ENCODE measurements at regions not wholly inside any gene's neighbourhood (a gene's known extent, or its start where the extent isn't known, plus 50 kb on each side); places are given as distances from the start of the nearest gene placed in this dataset.
"Not testable (repeated sequence)": the region's sequence is repeated elsewhere in the genome, so short reads cannot be mapped to it uniquely, and the experiment has no call there.

- 41 to 59% methylated on average over 3 to 4 of the region's 4 CpGs for WGBS, 2 experiments
- no peaks in the 10 kb centered on the region for H3K9me3 ChIP-seq (ENCODE audit: control insufficient read depth, low read length)
- H3K27ac ChIP-seq (ENCODE audit: insufficient read depth, low read depth, low read length, poor library complexity, severe bottlenecking): no peak overlapping the region
- no peaks in the 10 kb centered on the region for H3K27me3 ChIP-seq (ENCODE audit: control insufficient read depth, insufficient read depth, low read length, poor library complexity, severe bottlenecking)
- H3K4me3 ChIP-seq (ENCODE audit: insufficient read depth, low read depth, low read length): no peak overlapping the region
- H3K4me1 ChIP-seq (ENCODE audit: control insufficient read depth, insufficient read depth, low read length): no peaks in the 10 kb centered on the region
- no peaks in the 10 kb centered on the region for H3K36me3 ChIP-seq (ENCODE audit: control insufficient read depth, insufficient read depth, low read length)
Measured at GRCh38 chr7:94133460-94133859, 129.3 kb upstream of the BET1 start.

GRCh38 chr7:94135180-94135579 lies 131.0 kb upstream of the BET1 start:
- H3K27me3 ChIP-seq (ENCODE audit: control insufficient read depth, insufficient read depth, low read length, poor library complexity, severe bottlenecking): no peaks in the 10 kb centered on the region
- no peaks in the 10 kb centered on the region for H3K4me1 ChIP-seq (ENCODE audit: control insufficient read depth, insufficient read depth, low read length)
- WGBS, 2 experiments: 100% methylated on average over 1 of the region's 1 CpG; no CpG with 5 or more reads in 1 of the 2 experiments
- H3K9me3 ChIP-seq (ENCODE audit: control insufficient read depth, low read length): no peaks in the 10 kb centered on the region
- H3K36me3 ChIP-seq (ENCODE audit: control insufficient read depth, insufficient read depth, low read length): no peaks in the 10 kb centered on the region
- H3K27ac ChIP-seq (ENCODE audit: insufficient read depth, low read depth, low read length, poor library complexity, severe bottlenecking): no peak overlapping the region
- no peak overlapping the region for H3K4me3 ChIP-seq (ENCODE audit: insufficient read depth, low read depth, low read length)

- 82 to 96% methylated on average over 2 of the region's 2 CpGs for WGBS, 2 experiments
- no peaks in the 10 kb centered on the region for H3K4me1 ChIP-seq (ENCODE audit: control insufficient read depth, insufficient read depth, low read length)
- no peak overlapping the region for H3K27ac ChIP-seq (ENCODE audit: insufficient read depth, low read depth, low read length, poor library complexity, severe bottlenecking)
- no peaks in the 10 kb centered on the region for H3K9me3 ChIP-seq (ENCODE audit: control insufficient read depth, low read length)
- no peak overlapping the region for H3K4me3 ChIP-seq (ENCODE audit: insufficient read depth, low read depth, low read length)
- H3K27me3 ChIP-seq (ENCODE audit: control insufficient read depth, insufficient read depth, low read length, poor library complexity, severe bottlenecking): no peaks in the 10 kb centered on the region
- no peaks in the 10 kb centered on the region for H3K36me3 ChIP-seq (ENCODE audit: control insufficient read depth, insufficient read depth, low read length)
Measured at GRCh38 chr7:94142281-94142680, 138.1 kb upstream of the BET1 start.

GRCh38 chr7:94145602-94146001 lies 141.4 kb upstream of the BET1 start:
- H3K27me3 ChIP-seq (ENCODE audit: control insufficient read depth, insufficient read depth, low read length, poor library complexity, severe bottlenecking): no peaks in the 10 kb centered on the region
- 97 to 100% methylated on average over 2 of the region's 2 CpGs for WGBS, 2 experiments
- H3K27ac ChIP-seq (ENCODE audit: insufficient read depth, low read depth, low read length, poor library complexity, severe bottlenecking): no peak overlapping the region

GRCh38 chr7:94146408-94146807 lies 142.3 kb upstream of the BET1 start:
- Histone ChIP-seq H3K27me3 (ENCODE audit: control insufficient read depth, insufficient read depth, low read length, poor library complexity, severe bottlenecking) (no peaks in the 10 kb centered on the region), H3K36me3 (ENCODE audit: control insufficient read depth, insufficient read depth, low read length) (no peaks in the 10 kb centered on the region), H3K27ac (ENCODE audit: insufficient read depth, low read depth, low read length, poor library complexity, severe bottlenecking) (no peak overlapping the region), H3K4me1 (ENCODE audit: control insufficient read depth, insufficient read depth, low read length) (no peaks in the 10 kb centered on the region), H3K9me3 (ENCODE audit: control insufficient read depth, low read length) (no peaks in the 10 kb centered on the region), H3K4me3 (ENCODE audit: insufficient read depth, low read depth, low read length) (no peak overlapping the region)
- WGBS, 2 experiments: 89 to 90% methylated on average over 6 of the region's 6 CpGs

More at GRCh38 chr7:94145602-94146001, 141.4 kb upstream of the BET1 start:
- Histone ChIP-seq H3K36me3 (ENCODE audit: control insufficient read depth, insufficient read depth, low read length) (no peaks in the 10 kb centered on the region), H3K4me1 (ENCODE audit: control insufficient read depth, insufficient read depth, low read length) (no peaks in the 10 kb centered on the region), H3K4me3 (ENCODE audit: insufficient read depth, low read depth, low read length) (no peak overlapping the region), H3K9me3 (ENCODE audit: control insufficient read depth, low read length) (no peaks in the 10 kb centered on the region)

GRCh38 chr7:94149789-94150545 lies 145.8 kb upstream of the BET1 start:
- Histone ChIP-seq H3K36me3 (ENCODE audit: control insufficient read depth, insufficient read depth, low read length) (no peaks in the 10 kb centered on the region), H3K9me3 (ENCODE audit: control insufficient read depth, low read length) (no peaks in the 10 kb centered on the region), H3K27ac (ENCODE audit: insufficient read depth, low read depth, low read length, poor library complexity, severe bottlenecking) (no peak overlapping the region), H3K4me3 (ENCODE audit: insufficient read depth, low read depth, low read length) (no peak overlapping the region), H3K4me1 (ENCODE audit: control insufficient read depth, insufficient read depth, low read length) (no peaks in the 10 kb centered on the region), H3K27me3 (ENCODE audit: control insufficient read depth, insufficient read depth, low read length, poor library complexity, severe bottlenecking) (no peaks in the 10 kb centered on the region)
- 93 to 96% methylated on average over 5 of the region's 5 CpGs for WGBS, 2 experiments

- Histone ChIP-seq H3K9me3 (ENCODE audit: control insufficient read depth, low read length) (no peaks in the 10 kb centered on the region), H3K36me3 (ENCODE audit: control insufficient read depth, insufficient read depth, low read length) (no peaks in the 10 kb centered on the region), H3K27me3 (ENCODE audit: control insufficient read depth, insufficient read depth, low read length, poor library complexity, severe bottlenecking) (no peaks in the 10 kb centered on the region), H3K4me1 (ENCODE audit: control insufficient read depth, insufficient read depth, low read length) (no peaks in the 10 kb centered on the region), H3K4me3 (ENCODE audit: insufficient read depth, low read depth, low read length) (no peak overlapping the region), H3K27ac (ENCODE audit: insufficient read depth, low read depth, low read length, poor library complexity, severe bottlenecking) (no peak overlapping the region)
Measured at GRCh38 chr7:94154182-94154581, 150.0 kb upstream of the BET1 start.

GRCh38 chr7:94154858-94155257 lies 150.7 kb upstream of the BET1 start:
- Histone ChIP-seq H3K4me3 (ENCODE audit: insufficient read depth, low read depth, low read length) (no peak overlapping the region), H3K4me1 (ENCODE audit: control insufficient read depth, insufficient read depth, low read length) (no peaks in the 10 kb centered on the region), H3K9me3 (ENCODE audit: control insufficient read depth, low read length) (no peaks in the 10 kb centered on the region), H3K27ac (ENCODE audit: insufficient read depth, low read depth, low read length, poor library complexity, severe bottlenecking) (no peak overlapping the region), H3K36me3 (ENCODE audit: control insufficient read depth, insufficient read depth, low read length) (no peaks in the 10 kb centered on the region), H3K27me3 (ENCODE audit: control insufficient read depth, insufficient read depth, low read length, poor library complexity, severe bottlenecking) (no peaks in the 10 kb centered on the region)
- 59 to 70% methylated on average over 3 of the region's 3 CpGs for WGBS, 2 experiments

GRCh38 chr7:94157659-94158306 lies 153.6 kb upstream of the BET1 start:
- not testable (repeated sequence) for H3K4me3 ChIP-seq (ENCODE audit: insufficient read depth, low read depth, low read length); H3K36me3 ChIP-seq (ENCODE audit: control insufficient read depth, insufficient read depth, low read length)
- WGBS, 2 experiments: 82% methylated on average over 5 of the region's 5 CpGs

GRCh38 chr7:94160719-94161435 lies 156.7 kb upstream of the BET1 start:
- Histone ChIP-seq H3K27ac (ENCODE audit: insufficient read depth, low read depth, low read length, poor library complexity, severe bottlenecking) (no peak overlapping the region), H3K27me3 (ENCODE audit: control insufficient read depth, insufficient read depth, low read length, poor library complexity, severe bottlenecking) (no peaks in the 10 kb centered on the region), H3K36me3 (ENCODE audit: control insufficient read depth, insufficient read depth, low read length) (no peaks in the 10 kb centered on the region), H3K4me3 (ENCODE audit: insufficient read depth, low read depth, low read length) (no peak overlapping the region), H3K9me3 (ENCODE audit: control insufficient read depth, low read length) (no peaks in the 10 kb centered on the region), H3K4me1 (ENCODE audit: control insufficient read depth, insufficient read depth, low read length) (no peaks in the 10 kb centered on the region)
- 86 to 92% methylated on average over 3 of the region's 3 CpGs for WGBS, 2 experiments

More at GRCh38 chr7:94157659-94158306, 153.6 kb upstream of the BET1 start:
- H3K9me3 ChIP-seq (ENCODE audit: control insufficient read depth, low read length); H3K4me1 ChIP-seq (ENCODE audit: control insufficient read depth, insufficient read depth, low read length); H3K27ac ChIP-seq (ENCODE audit: insufficient read depth, low read depth, low read length, poor library complexity, severe bottlenecking); H3K27me3 ChIP-seq (ENCODE audit: control insufficient read depth, insufficient read depth, low read length, poor library complexity, severe bottlenecking): not testable (repeated sequence)

Measured in ectodermal cell (in vitro differentiated cells).